Activated T-helper 9 cell treated with anti-CD3 and anti-CD28 coated beads, Interleukin-2, amount 50 U/mL, for 16 hours (primary cell): ENCODE measurements at regions not wholly inside any gene's neighbourhood (a gene's known extent, or its start where the extent isn't known, plus 50 kb on each side); places are given as distances from the start of the nearest gene placed in this dataset.

Source experiments
- DNase-seq: peaks from one replicate; pipeline ENCODE4 v3.0.0-alpha.2; 2020; ENCODE audit warnings: low read depth

DNA sequence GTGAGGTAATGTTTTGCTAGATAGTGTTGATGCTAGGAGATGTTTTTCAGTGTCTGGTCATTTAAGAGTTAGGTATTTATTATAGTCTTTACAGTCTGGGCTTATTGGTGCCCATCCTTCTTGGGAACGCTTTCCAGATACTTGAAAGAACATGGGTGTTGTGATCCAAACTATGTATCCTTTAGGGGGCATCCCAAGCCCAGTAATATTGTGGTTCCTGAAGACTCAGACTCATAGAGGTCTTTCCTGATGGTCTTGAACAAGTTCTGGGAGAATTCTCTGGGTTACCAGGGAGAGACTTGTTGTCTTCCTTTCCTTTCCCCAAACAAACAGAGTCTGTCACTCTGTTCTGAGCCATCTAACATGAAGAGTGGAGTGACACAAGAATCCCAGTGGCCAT, 99.7 kb upstream of the LRRC3B start:
- DNase-seq, result no peak

DNA sequence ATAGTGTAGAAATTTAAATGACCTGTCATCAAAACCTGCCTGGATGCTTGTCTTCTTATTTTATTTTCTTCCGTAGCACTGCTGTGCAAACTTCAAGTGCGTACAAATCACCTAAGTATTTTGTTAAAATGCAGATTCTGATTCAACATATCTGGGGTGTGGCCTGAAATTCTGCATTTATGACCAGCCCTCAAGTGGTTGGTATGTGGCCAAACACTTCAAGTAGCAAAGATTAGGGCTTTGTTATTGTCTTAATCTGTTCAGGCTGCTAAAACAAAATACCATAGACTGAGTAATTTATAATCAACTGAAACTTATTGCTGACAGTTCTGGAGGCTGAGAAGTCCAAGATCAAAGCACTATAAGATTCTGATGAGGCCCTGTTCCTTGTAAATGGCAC, 97.6 kb upstream of the LRRC3B start:
- DNase-seq, result no peak

GRCh38 chr3:26535151-26535550, 87.4 kb upstream of the LRRC3B start:
- no peak for DNase-seq

GRCh38 chr3:26536955-26537354, 85.6 kb upstream of the LRRC3B start:
- DNase-seq, result no peak

DNA sequence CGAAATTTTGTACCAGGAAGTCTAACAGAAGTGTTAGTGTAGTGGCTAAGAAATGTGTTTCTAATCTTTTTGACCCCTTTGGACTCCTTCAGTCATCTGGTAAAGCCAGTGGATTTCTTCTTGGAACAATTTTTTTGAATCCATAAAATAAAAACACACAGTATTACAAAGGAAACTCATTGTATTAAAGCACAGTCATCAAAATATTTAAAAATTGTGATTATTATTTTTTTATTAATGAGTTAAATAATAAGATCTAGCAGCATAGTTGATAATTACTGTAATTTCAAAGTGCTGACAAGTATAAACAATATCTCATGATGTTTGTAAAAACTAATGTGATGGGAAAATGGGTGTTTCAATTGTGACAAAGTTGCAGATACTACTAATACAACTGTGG, 72.2 kb upstream of the LRRC3B start:
- no peak for DNase-seq

DNA sequence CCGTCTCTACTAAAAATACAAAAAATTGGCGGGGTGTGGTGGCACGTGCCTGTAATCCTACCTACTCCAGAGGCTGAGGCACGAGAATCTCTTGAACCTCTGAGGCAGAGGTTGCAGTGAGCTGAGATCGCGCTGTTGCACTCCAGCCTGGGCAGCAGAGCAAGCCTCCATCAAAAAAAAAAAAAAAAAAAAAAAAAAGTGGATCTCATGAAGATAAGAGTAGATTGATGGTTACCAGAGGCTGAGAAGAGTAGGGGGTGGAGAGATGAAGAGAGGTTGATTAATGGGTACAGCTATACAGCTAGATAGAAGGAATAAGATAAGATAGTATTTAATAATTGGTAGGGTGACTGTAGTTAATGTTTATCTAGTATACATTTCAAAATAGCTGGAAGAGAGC, 65.9 kb upstream of the LRRC3B start:
- DNase-seq, result no peak

DNA sequence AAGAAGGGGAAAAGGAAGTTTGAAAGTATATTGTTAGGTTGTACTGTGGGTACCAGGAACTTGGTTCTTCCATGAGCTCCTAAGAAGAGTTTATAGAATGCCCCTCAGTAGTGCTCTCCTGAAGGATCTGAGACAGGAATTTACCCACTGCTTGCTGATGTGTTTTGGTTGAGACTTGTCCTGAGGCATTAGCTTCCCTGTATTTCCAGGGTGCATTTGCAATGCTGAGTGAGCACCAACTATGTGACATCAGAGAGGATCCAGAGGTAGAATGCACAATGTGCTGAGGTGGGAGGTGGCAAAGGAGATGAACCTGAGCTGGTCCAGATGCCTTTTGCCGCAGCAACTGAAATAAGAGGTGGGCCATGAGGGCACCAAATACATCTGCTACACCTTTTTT, 64.3 kb upstream of the LRRC3B start:
- DNase-seq, result no peak

DNA sequence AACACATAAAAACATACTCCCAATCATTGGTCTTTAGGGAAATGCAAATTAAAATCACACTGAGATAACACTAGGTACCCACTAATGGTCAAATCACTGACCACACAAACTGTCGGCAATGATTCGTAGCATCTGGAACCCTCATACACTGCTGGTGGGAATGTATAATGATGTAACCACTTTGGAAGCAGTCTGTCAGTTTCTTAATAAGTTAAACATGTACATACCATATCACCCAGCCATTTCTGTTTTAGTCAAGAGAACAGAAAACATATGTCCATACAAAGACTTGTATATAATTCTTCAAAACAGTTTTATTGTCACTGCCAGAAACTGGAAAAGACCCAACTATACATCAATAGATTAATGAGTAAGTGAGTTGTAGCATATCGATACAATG, 63.3 kb upstream of the LRRC3B start:
- DNase-seq, result no peak

GRCh38 chr3:26560081-26560480, 62.5 kb upstream of the LRRC3B start:
- DNase-seq, result no peak

GRCh38 chr3:26562021-26562768, 60.4 kb upstream of the LRRC3B start:
- DNase-seq, result no peak
